GM18517 (cell line): ENCODE measurements at regions not wholly inside any gene's neighbourhood (a gene's known extent, or its start where the extent isn't known, plus 50 kb on each side); places are given as distances from the start of the nearest gene placed in this dataset.

Source experiments
- ATAC-seq: cut with Tn5 transposase; IDR thresholded peaks from one replicate; pipeline ENCODE4 v1.9.1; 2021; ENCODE audit warnings: mild to moderate bottlenecking, moderate library complexity; ENCODE audit not compliant: unreplicated experiment

DNA sequence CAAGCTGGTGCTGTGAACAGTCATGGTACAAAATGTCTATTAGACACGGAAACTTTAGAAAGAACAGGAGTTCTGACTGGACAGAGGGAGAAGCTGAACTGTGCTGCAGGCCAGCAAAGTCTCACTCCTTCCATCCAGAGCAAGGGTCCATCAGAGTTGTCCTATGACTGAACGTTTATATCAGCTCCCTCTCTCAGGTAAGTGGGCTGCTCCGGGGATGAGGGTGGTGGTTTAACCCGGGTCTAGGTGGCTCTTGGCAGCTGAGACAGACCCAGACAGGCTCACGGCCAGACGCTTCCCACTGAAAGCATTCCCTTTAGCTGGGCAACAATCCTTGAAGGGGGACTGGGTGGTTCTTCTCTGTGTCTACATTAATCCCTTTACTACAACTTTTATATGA is 385.0 kb upstream of the SMIM31 start:
- ATAC-seq, result no peak

- ATAC-seq, result no peak
These were observed 380.9 kb upstream of the SMIM31 start for GRCh38 chr4:164373021-164373420.

- ATAC-seq, result no peak
These were observed 376.7 kb upstream of the SMIM31 start for GRCh38 chr4:164377277-164377676.

GRCh38 chr4:164378361-164378760 is 375.6 kb upstream of the SMIM31 start:
- no peak for ATAC-seq

GRCh38 chr4:164379694-164380093 is 374.2 kb upstream of the SMIM31 start:
- no peak for ATAC-seq

DNA sequence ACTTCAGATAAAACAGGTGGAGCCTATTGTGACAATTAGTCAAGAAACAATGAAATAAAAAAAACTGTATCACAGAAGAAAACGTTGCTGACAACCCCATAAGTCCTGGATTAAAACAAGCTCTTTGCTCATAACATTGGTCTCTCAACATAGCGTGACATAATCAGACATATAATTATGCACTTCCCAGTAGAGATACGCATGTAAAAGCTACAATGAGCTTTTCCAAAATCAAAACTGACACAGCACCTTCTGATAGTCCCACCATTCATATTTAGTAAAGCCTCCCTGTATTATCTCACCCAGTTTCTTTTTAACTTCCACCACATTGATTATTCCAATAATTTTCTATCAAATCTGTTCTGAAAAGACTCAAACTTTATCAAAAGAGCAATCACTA is 372.1 kb upstream of the SMIM31 start:
- no peak for ATAC-seq

- no peak for ATAC-seq
These were observed 370.9 kb upstream of the SMIM31 start for GRCh38 chr4:164383058-164383357.

DNA sequence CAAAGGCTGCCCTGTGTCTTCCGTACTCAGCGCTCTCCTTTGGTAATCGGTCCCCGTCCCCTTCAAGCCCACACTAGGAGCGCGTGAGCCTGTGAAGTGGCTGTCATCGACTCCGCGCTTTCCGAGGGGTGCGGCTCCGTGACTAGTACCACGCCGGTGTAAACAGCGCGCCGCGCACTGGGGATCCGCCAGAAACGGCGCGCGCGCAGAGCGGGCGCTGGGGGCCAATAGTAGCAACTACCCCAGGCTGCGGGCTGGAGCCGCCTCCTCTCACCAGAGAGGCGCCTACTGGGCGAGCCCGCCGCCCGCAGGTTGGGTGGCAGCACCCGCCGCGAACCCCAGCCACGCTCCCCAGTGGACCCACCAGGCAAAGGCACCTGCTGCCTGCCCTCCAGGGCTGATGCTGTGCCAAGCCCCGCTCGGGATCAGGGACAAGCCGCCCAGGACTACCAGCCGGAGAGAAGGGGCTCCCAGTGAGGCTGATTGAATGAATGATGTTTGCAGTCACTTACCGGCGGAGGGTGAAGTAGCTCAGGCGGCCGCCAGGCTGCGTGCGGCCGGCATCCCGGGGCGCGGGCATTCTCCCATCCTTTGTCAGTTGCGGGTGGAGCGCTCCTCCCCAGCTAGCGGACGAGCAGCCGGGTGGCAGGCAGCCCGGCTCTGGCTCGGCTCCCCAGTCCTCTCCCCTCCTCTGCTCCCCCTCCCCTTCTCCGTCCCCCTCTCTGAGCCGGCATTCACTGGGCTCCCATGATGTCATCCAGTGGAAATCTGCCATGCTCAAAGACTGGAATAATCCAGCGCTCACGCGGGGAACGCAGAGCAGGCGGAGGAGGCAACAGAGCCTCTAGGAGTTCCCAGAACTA is 370.3 kb upstream of the SMIM31 start:
- ATAC-seq, result no peak

DNA sequence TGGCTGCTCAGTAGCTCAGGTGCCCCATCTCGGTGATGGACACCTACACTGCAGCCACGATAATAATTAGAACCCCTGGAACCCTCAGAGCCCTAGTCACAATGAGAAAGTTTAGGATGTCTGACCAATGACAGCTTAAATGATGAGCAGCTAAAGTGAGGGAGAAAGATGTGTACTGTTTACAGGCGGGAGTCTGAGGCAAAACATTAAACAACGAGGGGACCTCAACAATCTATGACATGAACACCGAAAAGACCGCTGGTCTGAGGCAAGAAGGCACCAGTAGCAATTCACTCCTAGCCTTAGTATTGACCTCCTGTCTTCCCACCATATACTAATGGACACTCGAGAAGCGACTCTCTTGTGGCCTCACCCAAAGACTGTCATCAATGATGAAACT is 369.5 kb upstream of the SMIM31 start:
- ATAC-seq, result no peak

DNA sequence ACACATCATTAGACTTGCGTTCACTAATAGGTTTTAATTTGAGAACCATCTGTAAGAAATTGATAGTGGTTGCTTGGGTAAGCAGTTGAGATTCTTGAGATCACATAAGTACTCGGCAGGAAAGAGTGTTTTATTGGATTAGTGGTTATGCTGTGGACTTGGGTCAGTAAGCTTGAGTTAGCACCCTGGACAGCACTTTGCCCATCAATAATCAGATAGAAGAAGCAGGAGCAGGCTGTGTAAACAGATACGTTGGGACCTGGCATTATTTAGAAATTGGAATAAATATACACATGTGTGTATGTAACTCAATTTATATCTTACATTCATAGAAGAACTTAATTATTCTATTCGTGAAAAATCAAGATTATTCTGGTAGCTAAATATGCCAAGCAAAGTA is 357.5 kb upstream of the SMIM31 start:
- ATAC-seq, result no peak

DNA sequence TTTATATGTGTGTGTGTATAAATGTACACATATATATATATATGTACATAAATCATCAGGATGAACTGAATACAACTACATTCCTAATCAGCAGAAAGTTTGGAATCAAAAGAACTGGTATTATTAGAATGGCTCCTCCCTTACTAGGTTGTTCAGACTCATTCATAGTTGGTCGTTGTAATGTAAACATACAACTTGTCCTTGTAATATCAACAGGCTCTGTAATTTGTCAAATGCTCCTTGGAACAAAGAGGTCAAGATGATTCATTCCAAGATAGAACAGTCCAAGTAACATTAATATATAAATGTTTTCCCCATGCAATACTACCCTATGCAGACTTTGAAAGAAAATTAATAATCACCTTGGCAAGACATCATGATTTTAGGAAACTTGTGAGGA is 351.4 kb upstream of the SMIM31 start:
- no peak for ATAC-seq

- ATAC-seq, result no peak
These were observed 348.2 kb upstream of the SMIM31 start for GRCh38 chr4:164405774-164406173.

DNA sequence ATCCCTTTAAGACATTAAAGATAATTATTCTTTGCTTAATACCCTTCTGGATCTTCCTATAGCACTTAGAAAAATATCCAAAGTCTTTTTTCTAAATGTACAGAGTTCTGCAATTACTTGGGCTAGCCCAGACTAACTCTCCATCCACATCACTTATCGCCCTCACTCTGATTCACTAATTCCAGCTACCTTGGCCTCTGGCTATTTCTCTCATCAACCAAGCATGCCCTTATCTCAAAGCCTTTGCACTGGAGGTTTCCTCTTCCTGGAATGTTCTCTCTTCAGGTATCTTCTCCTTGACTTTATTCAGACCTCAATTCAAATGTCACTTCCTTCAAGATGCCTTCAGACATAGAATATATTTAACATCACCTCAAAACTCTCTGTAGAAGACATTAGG is 345.1 kb upstream of the SMIM31 start:
- no peak for ATAC-seq

GRCh38 chr4:164410401-164410800 is 343.5 kb upstream of the SMIM31 start:
- no peak for ATAC-seq

GRCh38 chr4:164412246-164412645 is 341.7 kb upstream of the SMIM31 start:
- ATAC-seq, result no peak

DNA sequence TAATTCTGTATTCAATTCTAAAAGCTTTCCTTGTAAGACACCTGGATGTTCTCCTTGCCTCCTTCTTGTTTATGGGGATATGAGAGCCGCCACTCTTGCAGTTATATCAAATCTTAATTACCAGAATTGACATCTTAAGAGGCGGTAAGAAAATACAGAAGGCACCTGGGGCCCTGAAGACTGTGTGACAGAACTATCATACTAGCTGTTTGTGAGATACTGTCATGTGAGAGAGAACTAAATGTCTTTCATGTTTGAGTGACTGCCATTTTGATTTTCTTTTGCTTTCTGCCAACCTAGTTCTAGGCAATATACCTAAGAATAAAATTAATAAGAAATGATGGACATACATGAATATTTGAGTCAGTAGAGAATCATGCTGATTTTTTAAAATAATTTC is 340.2 kb upstream of the SMIM31 start:
- no peak for ATAC-seq

DNA sequence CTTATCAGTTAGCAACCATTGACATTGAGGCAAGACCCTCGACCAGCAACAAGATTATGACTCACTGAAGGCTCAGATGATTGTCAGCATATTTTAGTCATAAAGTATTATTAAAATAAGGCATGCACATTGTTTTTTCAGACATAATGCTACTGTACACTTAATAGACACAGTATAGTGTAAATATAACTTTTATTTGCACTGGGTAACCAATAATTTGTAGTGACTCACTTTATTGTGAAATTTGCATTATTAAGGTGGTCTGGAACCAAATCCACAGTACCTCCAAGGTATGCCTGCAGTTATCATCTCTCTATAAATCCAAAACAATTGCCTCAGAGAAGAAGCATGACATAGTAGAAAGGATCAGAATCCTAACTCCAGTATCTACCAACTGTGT is 330.1 kb upstream of the SMIM31 start:
- ATAC-seq, result no peak

- no peak for ATAC-seq
These were observed 329.1 kb upstream of the SMIM31 start for GRCh38 chr4:164424846-164425245.

- ATAC-seq, result no peak
These were observed 325.4 kb upstream of the SMIM31 start for GRCh38 chr4:164428561-164428960.

- no peak for ATAC-seq
These were observed 315.6 kb upstream of the SMIM31 start for GRCh38 chr4:164438321-164438720.

GRCh38 chr4:164439037-164439436 is 314.9 kb upstream of the SMIM31 start:
- ATAC-seq, result no peak

- no peak for ATAC-seq
These were observed 313.7 kb upstream of the SMIM31 start for GRCh38 chr4:164440199-164440598.

DNA sequence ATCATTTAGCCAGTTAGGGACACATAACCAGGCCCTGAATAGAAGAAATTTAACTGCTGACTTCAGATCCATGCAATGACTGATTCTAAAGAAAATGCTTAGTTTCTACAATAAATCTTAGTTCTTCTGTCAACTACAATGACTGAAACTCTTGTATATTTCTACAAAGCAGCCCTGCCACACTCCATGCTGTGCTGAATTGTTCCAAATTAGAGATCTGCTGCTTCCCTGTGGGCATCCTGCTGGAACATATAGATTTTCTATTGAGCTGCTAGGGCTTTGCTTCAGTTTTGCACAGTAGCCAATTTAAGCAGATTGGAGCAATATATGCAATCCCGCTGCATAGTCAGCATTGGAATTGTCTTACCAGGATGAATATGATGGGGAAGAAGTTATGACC is 312.8 kb upstream of the SMIM31 start:
- no peak for ATAC-seq
